ENCODE measurements at regions not wholly inside any gene's neighbourhood (a gene's known extent, or its start where the extent isn't known, plus 50 kb on each side); places are given as distances from the start of the nearest gene placed in this dataset.

DNA sequence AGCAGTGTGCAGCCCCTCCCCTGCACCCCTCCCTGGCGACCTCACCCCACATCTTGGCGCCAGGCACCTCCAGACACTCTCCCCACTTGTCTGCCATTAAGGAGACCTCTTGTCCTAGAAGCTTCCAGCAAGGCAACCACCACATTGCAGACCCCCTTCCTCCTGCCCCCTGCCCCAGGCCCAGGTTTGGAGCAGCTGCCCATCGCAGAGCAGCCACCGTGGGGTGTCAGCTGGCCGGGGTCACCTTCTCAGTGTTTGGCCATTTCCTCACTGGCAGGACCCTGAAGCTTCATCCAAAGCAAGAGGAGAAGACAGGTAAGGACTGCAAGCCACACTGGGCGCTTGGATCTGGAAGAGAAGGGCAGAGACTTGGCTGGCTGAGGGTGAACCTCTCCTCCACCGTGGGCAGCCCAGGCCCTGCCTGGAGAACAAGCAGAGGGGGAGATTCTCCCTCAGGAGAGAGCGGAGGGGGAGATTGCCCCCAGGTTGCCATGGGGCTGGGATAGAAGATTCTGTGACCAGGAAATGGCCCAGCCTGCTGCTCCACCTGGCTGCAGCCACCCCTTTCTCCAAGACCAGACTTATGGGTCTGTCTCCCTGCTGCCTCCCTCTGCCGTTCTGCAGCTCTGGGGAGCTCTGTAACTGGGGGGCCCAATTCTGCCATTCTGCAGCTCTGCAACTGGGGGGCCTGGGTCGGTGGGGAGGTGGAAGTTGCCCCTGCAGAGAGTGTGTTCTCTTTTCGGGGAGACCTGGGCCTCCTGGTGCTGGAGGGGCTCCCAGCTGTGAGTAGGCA is 72.9 kb upstream of the C14orf180 start:
- no peak for DNase-seq (ENCODE audit: low spot score)
- WGBS, result 72% methylated on average over 11 of the region's 11 CpGs
- H3K36me3 ChIP-seq, result no peaks in the 10 kb centered on the region
- H3K4me3 ChIP-seq, result no peak overlapping the region
- intact Hi-C loops (cut with DNase I), result no loop called here
- no peaks in the 10 kb centered on the region for H3K4me1 ChIP-seq (replicated peaks)
- no peak overlapping the region for H3K27ac ChIP-seq
- H3K27me3 ChIP-seq (replicated peaks; ENCODE audit: insufficient read depth), result peaks cover 3% of the 10 kb centered on the region
- TF ChIP-seq, protein P1, sequence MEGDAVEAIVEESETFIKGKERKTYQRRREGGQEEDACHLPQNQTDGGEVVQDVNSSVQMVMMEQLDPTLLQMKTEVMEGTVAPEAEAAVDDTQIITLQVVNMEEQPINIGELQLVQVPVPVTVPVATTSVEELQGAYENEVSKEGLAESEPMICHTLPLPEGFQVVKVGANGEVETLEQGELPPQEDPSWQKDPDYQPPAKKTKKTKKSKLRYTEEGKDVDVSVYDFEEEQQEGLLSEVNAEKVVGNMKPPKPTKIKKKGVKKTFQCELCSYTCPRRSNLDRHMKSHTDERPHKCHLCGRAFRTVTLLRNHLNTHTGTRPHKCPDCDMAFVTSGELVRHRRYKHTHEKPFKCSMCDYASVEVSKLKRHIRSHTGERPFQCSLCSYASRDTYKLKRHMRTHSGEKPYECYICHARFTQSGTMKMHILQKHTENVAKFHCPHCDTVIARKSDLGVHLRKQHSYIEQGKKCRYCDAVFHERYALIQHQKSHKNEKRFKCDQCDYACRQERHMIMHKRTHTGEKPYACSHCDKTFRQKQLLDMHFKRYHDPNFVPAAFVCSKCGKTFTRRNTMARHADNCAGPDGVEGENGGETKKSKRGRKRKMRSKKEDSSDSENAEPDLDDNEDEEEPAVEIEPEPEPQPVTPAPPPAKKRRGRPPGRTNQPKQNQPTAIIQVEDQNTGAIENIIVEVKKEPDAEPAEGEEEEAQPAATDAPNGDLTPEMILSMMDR (IDR thresholded peaks at IDR 0.05), result no peak
- TF ChIP-seq POLR2A (IDR thresholded peaks at IDR 0.05) (no peak), POLR2AphosphoS5 (IDR thresholded peaks at IDR 0.05) (no peak)
- H3K9me3 ChIP-seq, result no peaks in the 10 kb centered on the region

DNA sequence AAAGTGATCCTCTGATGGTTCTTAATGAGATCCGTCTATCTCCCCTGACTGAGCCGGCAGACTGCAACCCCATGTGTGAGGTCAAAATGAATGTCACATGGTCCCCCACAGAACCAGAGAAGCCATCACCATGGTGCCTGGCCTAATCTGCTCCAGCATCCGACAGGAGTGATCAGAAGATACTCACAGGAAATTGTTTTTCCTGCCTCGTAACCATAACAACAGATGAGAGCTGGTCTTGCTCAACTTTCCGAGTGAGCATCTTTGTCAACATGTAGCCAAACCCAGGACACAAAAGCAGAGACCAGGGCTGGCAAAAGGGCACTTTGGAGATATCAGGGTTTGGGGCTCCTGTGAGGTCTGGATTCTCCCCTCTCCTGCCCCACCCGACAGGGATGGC is 72.1 kb upstream of the C14orf180 start:
- Histone ChIP-seq H3K27me3 (replicated peaks; ENCODE audit: insufficient read depth) (peaks cover 5% of the 10 kb centered on the region), H3K36me3 (no peaks in the 10 kb centered on the region), H3K4me3 (no peak overlapping the region), H3K9me3 (no peaks in the 10 kb centered on the region), H3K27ac (no peak overlapping the region), H3K4me1 (replicated peaks) (no peaks in the 10 kb centered on the region)
- 70% methylated on average over 6 of the region's 6 CpGs for WGBS
- intact Hi-C loops (cut with DNase I), result no loop called here
- TF ChIP-seq POLR2A (IDR thresholded peaks at IDR 0.05), result no peak
- TF ChIP-seq, protein P1 (IDR thresholded peaks at IDR 0.05), result no peak
- TF ChIP-seq POLR2AphosphoS5 (IDR thresholded peaks at IDR 0.05), result no peak
- no peak for DNase-seq (ENCODE audit: low spot score)

DNA sequence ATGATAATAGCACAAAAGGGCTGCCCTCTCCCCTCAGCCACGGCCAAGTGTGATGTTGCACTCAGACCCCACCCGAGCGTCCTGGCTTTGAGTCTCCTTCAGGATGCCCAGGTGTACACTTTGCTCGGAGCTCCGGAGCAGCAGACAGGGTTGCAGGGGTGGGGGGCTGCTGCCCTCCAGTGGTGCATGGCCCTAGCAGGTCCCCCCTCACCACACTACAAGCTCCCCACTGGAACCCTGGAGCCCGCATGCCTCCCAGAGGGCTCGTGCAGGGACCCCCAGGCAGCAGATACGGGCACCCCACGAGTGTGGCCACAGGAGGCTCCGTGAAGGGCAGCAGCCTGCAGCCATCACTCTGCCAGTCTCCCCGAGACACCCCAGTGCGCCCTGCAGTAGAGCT is 69.9 kb upstream of the C14orf180 start:
- Histone ChIP-seq H3K27me3 (replicated peaks; ENCODE audit: insufficient read depth) (peaks cover 10% of the 10 kb centered on the region), H3K4me1 (replicated peaks) (no peaks in the 10 kb centered on the region), H3K4me3 (no peak overlapping the region), H3K27ac (no peak overlapping the region), H3K9me3 (no peaks in the 10 kb centered on the region), H3K36me3 (no peaks in the 10 kb centered on the region)
- no peak for TF ChIP-seq POLR2A (IDR thresholded peaks at IDR 0.05)
- no peak for TF ChIP-seq POLR2AphosphoS5 (IDR thresholded peaks at IDR 0.05)
- TF ChIP-seq, protein P1 (IDR thresholded peaks at IDR 0.05), result no peak
- WGBS, result 73% methylated on average over 12 of the region's 12 CpGs
- intact Hi-C loops (cut with DNase I), result no loop called here
- DNase-seq (ENCODE audit: low spot score), result no peak

DNA sequence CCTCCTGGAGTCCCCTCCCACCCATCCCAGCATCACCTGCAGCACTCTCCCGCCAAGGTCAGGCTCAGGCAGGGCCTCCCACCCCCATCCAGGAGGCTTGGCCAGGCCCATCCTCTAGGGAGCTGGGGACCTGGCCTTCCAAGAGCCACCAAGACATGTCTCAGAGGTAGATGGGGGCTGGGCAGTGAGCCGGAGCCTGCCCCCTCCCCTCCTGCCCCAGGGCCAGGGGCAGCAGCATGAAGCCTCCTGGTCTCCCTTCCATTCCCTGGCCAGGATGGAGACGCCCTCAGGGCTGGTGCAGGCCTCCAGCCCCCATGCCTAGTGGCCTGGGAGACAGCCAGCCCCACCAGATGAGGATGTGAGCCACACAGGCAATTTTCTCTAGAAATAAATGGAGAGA is 69.3 kb upstream of the C14orf180 start:
- no peak overlapping the region for H3K4me3 ChIP-seq
- TF ChIP-seq, protein P1 (IDR thresholded peaks at IDR 0.05), result no peak
- TF ChIP-seq POLR2AphosphoS5 (IDR thresholded peaks at IDR 0.05), result no peak
- no peak for TF ChIP-seq POLR2A (IDR thresholded peaks at IDR 0.05)
- no peak for DNase-seq (ENCODE audit: low spot score)
- H3K9me3 ChIP-seq, result no peaks in the 10 kb centered on the region
- 50% methylated on average over 2 of the region's 3 CpGs for WGBS
- intact Hi-C loops (cut with DNase I), result no loop called here
- H3K4me1 ChIP-seq (replicated peaks), result no peaks in the 10 kb centered on the region
- peaks cover 10% of the 10 kb centered on the region for H3K27me3 ChIP-seq (replicated peaks; ENCODE audit: insufficient read depth)
- H3K36me3 ChIP-seq, result no peaks in the 10 kb centered on the region
- peak overlapping the region; percentile 10 to 22 for H3K27ac ChIP-seq
